K562 (cell line): ENCODE measurements at regions not wholly inside any gene's neighbourhood (a gene's known extent, or its start where the extent isn't known, plus 50 kb on each side); places are given as distances from the start of the nearest gene placed in this dataset.

Source experiments
- ATAC-seq: fragments of 200-7000 bp; cut with Tn5 transposase; 3 replicates; pipeline ENCODE4 v1.9.1; 2020; ENCODE audit warnings: moderate library complexity
- BruUV-seq: library from RNA; stranded (reverse); fragments of 400-500 nt; replicated peaks from 2 replicates; lab custom pipeline; 2021; lab: Mats Ljungman, UMichigan
- CTCF ChIA-PET: fragments of 300-600 bp; formaldehyde crosslinking; extraction: SDS; loops from one replicate; lab custom pipeline; 2021; ENCODE audit warnings: low intra/inter-chr PET ratio; lab: Yijun Ruan, JAX
- POLR2A ChIA-PET: fragments of 300-600, 350-650 bp; sonication (Branson Sonifier 250); formaldehyde crosslinking; extraction: SDS; loops from one replicate; lab custom pipeline; 2021; ENCODE audit warnings: antibody characterized with exemption, inconsistent platforms; lab: Yijun Ruan, JAX
- DNase-seq, 4 experiments: peaks; one replicate each; pipeline versions ENCODE4 v3.0.0 to v3.0.0-alpha.2; 2011 to 2018; ENCODE audit warnings: low spot score in 3 of 4, mixed read lengths in 3 of 4; ENCODE audit errors: extremely low read depth in 1 of 4
- FAIRE-seq: peaks from 2 replicates; lab custom pipeline; 2011; peaks lifted over from hg19 to GRCh38; lab: Jason Lieb, UNC
- H2AFZ ChIP-seq: 2 replicates; pipeline ENCODE4 v1.6.0; 2011; ENCODE audit warnings: low read depth, low read length, control low read depth, inconsistent platforms
- H3K27ac ChIP-seq: fragments of 200-600 bp; 3 replicates; pipeline ENCODE4 v1.8.0; 2011; ENCODE audit warnings: low read depth, mild to moderate bottlenecking, control low read depth, inconsistent platforms, low read length, moderate library complexity, mixed read lengths; ENCODE audit errors: extremely low read depth
- H3K27me3 ChIP-seq, 2 experiments: fragments of 300-600 bp in 1 of 2; 2 replicates in 1 of 2; 3 replicates in 1 of 2; pipeline versions ENCODE4 v1.6.0 to v1.8.0; 2011; ENCODE audit warnings: inconsistent platforms in 2 of 2, low read length in 2 of 2, mild to moderate bottlenecking in 1 of 2, mixed read lengths in 1 of 2, moderate library complexity in 1 of 2; ENCODE audit not compliant: control insufficient read depth in 2 of 2, insufficient read depth in 2 of 2
- H3K36me3 ChIP-seq: fragments of 300-600 bp; 3 replicates; pipeline ENCODE4 v1.8.0; 2011; ENCODE audit warnings: mild to moderate bottlenecking, low read length, inconsistent platforms; ENCODE audit not compliant: control insufficient read depth, insufficient read depth
- H3K4me1 ChIP-seq, 2 experiments: fragments of 200-600 bp in 1 of 2; replicated peaks in 1 of 2; 2 replicates in 1 of 2; 3 replicates in 1 of 2; pipeline versions ENCODE4 v1.5.1 to v1.8.0; 2011; ENCODE audit warnings: inconsistent platforms in 2 of 2, low read length in 2 of 2, mild to moderate bottlenecking in 1 of 2, mixed read lengths in 1 of 2, moderate library complexity in 1 of 2; ENCODE audit not compliant: control insufficient read depth in 2 of 2, insufficient read depth in 2 of 2
- H3K4me2 ChIP-seq: 2 replicates; pipeline ENCODE4 v1.6.1; 2011; ENCODE audit warnings: low read length, control low read depth, inconsistent platforms, mixed read lengths; ENCODE audit not compliant: insufficient read depth
- H3K4me3 ChIP-seq: fragments of 200-600 bp; sonication (generic), shearing (Covaris generic); 2 replicates; pipeline ENCODE4 v1.5.1; 2016; ENCODE audit warnings: control low read depth, inconsistent platforms
- H3K79me2 ChIP-seq: fragments of 200-600 bp; 3 replicates; pipeline ENCODE4 v1.8.0; 2011; ENCODE audit warnings: low read length, inconsistent platforms; ENCODE audit not compliant: control insufficient read depth, insufficient read depth
- H3K9ac ChIP-seq, 2 experiments: 2 replicates each; pipeline versions ENCODE4 v1.6.0 to v1.6.1; 2011; ENCODE audit warnings: low read depth in 2 of 2, low read length in 2 of 2, control low read depth in 1 of 2, inconsistent platforms in 1 of 2, mild to moderate bottlenecking in 1 of 2, mixed read lengths in 1 of 2; ENCODE audit not compliant: insufficient read depth in 1 of 2
- H3K9me1 ChIP-seq: one replicate; pipeline ENCODE4 v1.6.0; 2011; ENCODE audit warnings: inconsistent platforms, mild to moderate bottlenecking, low read length, moderate library complexity; ENCODE audit not compliant: control insufficient read depth, insufficient read depth
- H3K9me3 ChIP-seq: replicated peaks from 2 replicates; pipeline ENCODE4 v1.5.1; 2011; ENCODE audit warnings: low read depth, low read length, inconsistent platforms; ENCODE audit not compliant: control insufficient read depth, insufficient read depth
- H4K20me1 ChIP-seq: replicated peaks from 2 replicates; pipeline ENCODE4 v1.6.1; 2011; ENCODE audit warnings: low read length, inconsistent platforms, mixed read lengths; ENCODE audit not compliant: control insufficient read depth, insufficient read depth
- ARID1B ChIP-seq: fragments of 450-650 bp; IDR thresholded peaks from 2 replicates; pipeline ENCODE4 v1.6.1; 2016; ENCODE audit warnings: antibody characterized with exemption, mild to moderate bottlenecking, inconsistent platforms
- CBFA2T3 ChIP-seq: fragments of 450-650 bp; IDR thresholded peaks from 2 replicates; pipeline ENCODE4 v1.6.1; 2017
- CEBPB ChIP-seq: fragments of 450-650 bp; IDR thresholded peaks from 2 replicates; pipeline ENCODE4 v1.6.1; 2016; ENCODE audit warnings: missing genetic modification characterization, missing compliant biosample characterization
- ERF ChIP-seq: fragments of 450-650 bp; formaldehyde crosslinking; IDR thresholded peaks from 2 replicates; pipeline ENCODE4 v1.4.0; 2020; ENCODE audit warnings: mild to moderate bottlenecking, mixed read lengths
- ETV6 ChIP-seq, 3 experiments: fragments of 150-350 bp in 1 of 3; sonication (generic) in 1 of 3; formaldehyde crosslinking in 1 of 3; IDR thresholded peaks; 2 replicates each; pipeline versions ENCODE4 v1.6.1 to v1.8.0; 2014 to 2022; ENCODE audit warnings: borderline replicate concordance in 2 of 3, low read depth in 2 of 3, antibody characterized with exemption in 1 of 3, low read length in 1 of 3, mild to moderate bottlenecking in 1 of 3, missing genetic modification reagents in 1 of 3
- HMBOX1 ChIP-seq: sonication (generic); IDR thresholded peaks from 2 replicates; pipeline ENCODE4 v1.6.1; 2016
- IRF9 ChIP-seq: fragments of 450-650 bp; IDR thresholded peaks from 2 replicates; pipeline ENCODE4 v1.6.1; 2016; ENCODE audit warnings: missing biosample characterization, missing genetic modification characterization
- KLF16 ChIP-seq: IDR thresholded peaks from 2 replicates; pipeline ENCODE4 v1.6.1; 2016; ENCODE audit warnings: antibody characterized with exemption
- MEF2D ChIP-seq: conservative IDR thresholded peaks from 2 replicates; pipeline ENCODE4 v1.6.1; 2016; ENCODE audit warnings: low read depth, missing genetic modification characterization, missing compliant biosample characterization
- NCOA2 ChIP-seq, 2 experiments: fragments of 450-650 bp; IDR thresholded peaks; 2 replicates each; pipeline ENCODE4 v1.6.1; 2018; ENCODE audit warnings: mild to moderate bottlenecking in 2 of 2, moderate library complexity in 1 of 2; ENCODE audit not compliant: partially characterized antibody in 2 of 2
- NCOR1 ChIP-seq: fragments of 450-650 bp; IDR thresholded peaks from 2 replicates; pipeline ENCODE4 v1.6.1; 2016; ENCODE audit warnings: mild to moderate bottlenecking, moderate library complexity
- NFE2 ChIP-seq: IDR thresholded peaks from 2 replicates; pipeline ENCODE4 v1.6.1; 2014; ENCODE audit warnings: antibody characterized with exemption, low read depth
- NFIX ChIP-seq: fragments of 250-450 bp; sonication (Bioruptor Pico); IDR thresholded peaks from 2 replicates; pipeline ENCODE4 v1.4.0; 2020; ENCODE audit warnings: low read depth, mild to moderate bottlenecking, moderate library complexity
- POLR3G ChIP-seq: IDR thresholded peaks from 2 replicates; pipeline ENCODE4 v1.6.1; 2011; ENCODE audit not compliant: insufficient read length, insufficient replicate concordance; ENCODE audit errors: extremely low read depth
- RBM15 ChIP-seq: fragments of 200-400 bp; formaldehyde crosslinking; IDR thresholded peaks from 2 replicates; pipeline ENCODE4 v1.6.1; 2018; ENCODE audit warnings: mild to moderate bottlenecking, low read length, moderate library complexity; ENCODE audit not compliant: insufficient read depth
- RBM25 ChIP-seq: fragments of 200-400 bp; formaldehyde crosslinking; IDR thresholded peaks from 2 replicates; pipeline ENCODE4 v1.6.1; 2018; ENCODE audit warnings: low read length, low read depth, moderate library complexity; ENCODE audit not compliant: severe bottlenecking
- SMAD4 ChIP-seq: fragments of 250-450 bp; sonication (Bioruptor Pico); conservative IDR thresholded peaks from 2 replicates; pipeline ENCODE4 v1.8.0; 2021; ENCODE audit warnings: inconsistent platforms, mild to moderate bottlenecking, moderate library complexity
- SMARCB1 ChIP-seq: IDR thresholded peaks from 2 replicates; pipeline ENCODE4 v1.6.1; 2011; ENCODE audit warnings: improper control_type of control experiment, low read depth; ENCODE audit not compliant: insufficient read length
- TAL1 ChIP-seq: fragments of 450-650 bp; IDR thresholded peaks from 2 replicates; pipeline ENCODE4 v1.6.1; 2016; ENCODE audit warnings: mild to moderate bottlenecking
- TEAD4 ChIP-seq, 2 experiments: sonication (generic) in 1 of 2; formaldehyde crosslinking in 1 of 2; IDR thresholded peaks; 2 replicates each; pipeline versions ENCODE4 v1.6.1 to v1.8.0; 2012 to 2022; ENCODE audit warnings: borderline replicate concordance in 1 of 2, inconsistent platforms in 1 of 2, low read length in 1 of 2, mild to moderate bottlenecking in 1 of 2, missing genetic modification reagents in 1 of 2
- ZNF143 ChIP-seq: sonication (generic); formaldehyde crosslinking; IDR thresholded peaks from 2 replicates; pipeline ENCODE4 v1.9.0; 2022; ENCODE audit warnings: mild to moderate bottlenecking, missing genetic modification reagents
- ZSCAN29 ChIP-seq: fragments of 450-650 bp; IDR thresholded peaks from 2 replicates; pipeline ENCODE4 v1.6.1; 2017
- WGBS: fragments of 100-300 bp; shearing (Covaris generic); methylation state at CpG from one replicate; pipeline ENCODE4 v1.1.6; 2016; ENCODE audit warnings: low coverage, mixed read lengths; ENCODE audit not compliant: insufficient coverage; ENCODE audit errors: missing lambda C conversion rate; 5-methylcytosine and 5-hydroxymethylcytosine counted together
- in situ Hi-C: fragments of 300-500 bp; cut with MboI; formaldehyde crosslinking; loops from 4 replicates; pipeline ENCODE4 v1.15.0; 2018; ENCODE audit warnings: inconsistent platforms, mixed read lengths
- intact Hi-C: fragments of 100-400 bp; cut with micrococcal nuclease; formaldehyde crosslinking; loops from 2 replicates; pipeline ENCODE4 v1.14.2; 2022

GRCh38 chr9:73613092-73613701 lies 461.5 kb downstream of the ANXA1 start:
- ChIA-PET CTCF (no interaction called here), POLR2A (no interaction called here)
- intact Hi-C loops: no loop called here
- H3K9ac ChIP-seq: no peak overlapping the region
- H2AFZ ChIP-seq: no peak overlapping the region
- H3K9me3 ChIP-seq: no peaks in the 10 kb centered on the region
- FAIRE-seq (no peak), DNase-seq (peak in 1 of 4 experiments; percentile 12), ATAC-seq (no peak)
- H3K4me1 ChIP-seq: no peaks in the 10 kb centered on the region
- H3K79me2 ChIP-seq: no peaks in the 10 kb centered on the region
- H3K9me1 ChIP-seq: no peaks in the 10 kb centered on the region
- no peak overlapping the region for H3K4me2 ChIP-seq
- H3K27me3 ChIP-seq: no peaks in the 10 kb centered on the region
- no peaks in the 10 kb centered on the region for H4K20me1 ChIP-seq
- 29% methylated on average over 3 of the region's 4 CpGs for WGBS
- no peaks in the 10 kb centered on the region for H3K36me3 ChIP-seq
- no peak overlapping the region for H3K4me3 ChIP-seq
- BruUV-seq: no TSS peak
- in situ Hi-C loops: no loop called here
- no peak overlapping the region for H3K27ac ChIP-seq
- TF ChIP-seq ETV6 (IDR thresholded peaks at IDR 0.05; ENCODE audit: borderline replicate concordance in 1 of 2, low read depth in 2 of 2, low read length in 1 of 2) (no peak), ETV6 (CRISPR knock-in tag; IDR thresholded peaks at IDR 0.05; ENCODE audit: borderline replicate concordance) (no peak), MEF2D (no peak), ERF (no peak), ZNF143 (no peak), RBM15 (no peak), SMARCB1 (no peak), RBM25 (no peak), CEBPB (peak; percentile 27; the same call in 1 of the 2 replicates), TEAD4 (IDR thresholded peaks at IDR 0.05; ENCODE audit: low read length) (peak; percentile 77), TEAD4 (CRISPR knock-in tag; IDR thresholded peaks at IDR 0.05; ENCODE audit: borderline replicate concordance) (no peak), KLF16 (0 out of 2 replicates have a peak, but pooled peaks have one; percentile 7), ARID1B (0 out of 2 replicates have a peak, but pooled peaks have one; percentile 26), HMBOX1 (no peak), NFE2 (peak; percentile 24; the same call in 1 of the 2 replicates), CBFA2T3 (peak; percentile 63), IRF9 (tag) (peak; percentile 77; the same call in 1 of the 2 replicates), ZSCAN29 (no peak), TAL1 (peak; percentile 55), NFIX (CRISPR knock-in tag) (no peak), NCOA2 (IDR thresholded peaks at IDR 0.05; ENCODE audit: partially characterized antibody in 2 of 2) (peak in 1 of 2 experiments; percentile 26), POLR3G (no peak), NCOR1 (0 out of 2 replicates have a peak, but pooled peaks have one; percentile 17), SMAD4 (CRISPR knock-in tag) (0 out of 2 replicates have a peak, but pooled peaks have one; percentile 29)
